Neutrophil (primary cell): ENCODE measurements at regions not wholly inside any gene's neighbourhood (a gene's known extent, or its start where the extent isn't known, plus 50 kb on each side); places are given as distances from the start of the nearest gene placed in this dataset.

ENCODE experiments used
- H3K27ac ChIP-seq: fragments of 200-600 bp; sonication (generic); 2 replicates; pipeline ENCODE4 v1.5.1; 2016; ENCODE audit warnings: mild to moderate bottlenecking, moderate library complexity
- H3K27me3 ChIP-seq: fragments of 200-600 bp; sonication (generic); 2 replicates; pipeline ENCODE4 v1.6.0; 2016; ENCODE audit warnings: mild to moderate bottlenecking
- H3K36me3 ChIP-seq: fragments of 200-600 bp; sonication (generic); 2 replicates; pipeline ENCODE4 v1.5.1; 2017
- H3K4me1 ChIP-seq, 2 experiments: fragments of 200-600 bp in 1 of 2; sonication (generic) in 1 of 2; 1 replicate in 1 of 2; 2 replicates in 1 of 2; pipeline versions ENCODE4 v1.5.1 to v1.6.1; 2013 to 2016; ENCODE audit warnings: low read depth in 1 of 2, low read length in 1 of 2, mild to moderate bottlenecking in 1 of 2, moderate library complexity in 1 of 2; ENCODE audit not compliant: control insufficient read depth in 1 of 2, insufficient read depth in 1 of 2
- H3K4me3 ChIP-seq, 2 experiments: fragments of 200-600 bp in 1 of 2; sonication (generic) in 1 of 2; 1 replicate in 1 of 2; 2 replicates in 1 of 2; pipeline ENCODE4 v1.5.1; 2013 to 2016; ENCODE audit warnings: low read depth in 1 of 2, low read length in 1 of 2, mild to moderate bottlenecking in 1 of 2, moderate library complexity in 1 of 2
- H3K9me3 ChIP-seq: fragments of 200-600 bp; sonication (generic); 2 replicates; pipeline ENCODE4 v1.5.1; 2016
- TF ChIP-seq, protein P1 (sequence below): fragments of 200-600 bp; sonication (generic); IDR thresholded peaks from 2 replicates; pipeline ENCODE4 v1.5.1; 2016; ENCODE audit warnings: antibody characterized with exemption

GRCh38 chr18:40930211-40930882 is 1024.7 kb upstream of the PIK3C3 start:
- Histone ChIP-seq H3K36me3 (no peaks in the 10 kb centered on the region), H3K27ac (no peak overlapping the region), H3K9me3 (no peaks in the 10 kb centered on the region), H3K27me3 (no peaks in the 10 kb centered on the region), H3K4me3 (no peak overlapping the region), H3K4me1 (no peaks in the 10 kb centered on the region)
- TF ChIP-seq, protein P1, sequence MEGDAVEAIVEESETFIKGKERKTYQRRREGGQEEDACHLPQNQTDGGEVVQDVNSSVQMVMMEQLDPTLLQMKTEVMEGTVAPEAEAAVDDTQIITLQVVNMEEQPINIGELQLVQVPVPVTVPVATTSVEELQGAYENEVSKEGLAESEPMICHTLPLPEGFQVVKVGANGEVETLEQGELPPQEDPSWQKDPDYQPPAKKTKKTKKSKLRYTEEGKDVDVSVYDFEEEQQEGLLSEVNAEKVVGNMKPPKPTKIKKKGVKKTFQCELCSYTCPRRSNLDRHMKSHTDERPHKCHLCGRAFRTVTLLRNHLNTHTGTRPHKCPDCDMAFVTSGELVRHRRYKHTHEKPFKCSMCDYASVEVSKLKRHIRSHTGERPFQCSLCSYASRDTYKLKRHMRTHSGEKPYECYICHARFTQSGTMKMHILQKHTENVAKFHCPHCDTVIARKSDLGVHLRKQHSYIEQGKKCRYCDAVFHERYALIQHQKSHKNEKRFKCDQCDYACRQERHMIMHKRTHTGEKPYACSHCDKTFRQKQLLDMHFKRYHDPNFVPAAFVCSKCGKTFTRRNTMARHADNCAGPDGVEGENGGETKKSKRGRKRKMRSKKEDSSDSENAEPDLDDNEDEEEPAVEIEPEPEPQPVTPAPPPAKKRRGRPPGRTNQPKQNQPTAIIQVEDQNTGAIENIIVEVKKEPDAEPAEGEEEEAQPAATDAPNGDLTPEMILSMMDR = no peak

DNA sequence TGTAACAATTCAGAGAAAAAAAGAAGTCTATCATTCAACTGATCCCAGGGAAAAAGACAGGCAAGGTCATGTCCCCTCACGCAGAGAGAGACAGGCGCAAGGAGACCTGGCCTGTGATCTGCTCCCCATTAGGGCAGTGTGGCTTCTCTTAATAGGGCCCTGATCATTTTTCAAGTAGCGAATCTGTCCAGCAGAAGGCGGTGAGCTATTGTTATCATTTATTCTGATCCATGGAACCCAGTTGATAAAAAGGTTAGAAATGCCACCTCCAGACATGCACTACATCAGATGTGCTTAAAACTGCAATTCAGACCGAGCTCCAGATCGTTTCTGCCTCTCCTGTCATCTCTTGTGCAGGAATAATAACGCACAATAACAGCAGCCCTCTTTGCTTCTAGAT is 1025.6 kb upstream of the PIK3C3 start:
- Histone ChIP-seq H3K27me3 (no peaks in the 10 kb centered on the region), H3K4me1 (no peaks in the 10 kb centered on the region), H3K36me3 (no peaks in the 10 kb centered on the region), H3K9me3 (no peaks in the 10 kb centered on the region), H3K27ac (no peak overlapping the region), H3K4me3 (no peak overlapping the region)
- TF ChIP-seq, protein P1 = no peak

DNA sequence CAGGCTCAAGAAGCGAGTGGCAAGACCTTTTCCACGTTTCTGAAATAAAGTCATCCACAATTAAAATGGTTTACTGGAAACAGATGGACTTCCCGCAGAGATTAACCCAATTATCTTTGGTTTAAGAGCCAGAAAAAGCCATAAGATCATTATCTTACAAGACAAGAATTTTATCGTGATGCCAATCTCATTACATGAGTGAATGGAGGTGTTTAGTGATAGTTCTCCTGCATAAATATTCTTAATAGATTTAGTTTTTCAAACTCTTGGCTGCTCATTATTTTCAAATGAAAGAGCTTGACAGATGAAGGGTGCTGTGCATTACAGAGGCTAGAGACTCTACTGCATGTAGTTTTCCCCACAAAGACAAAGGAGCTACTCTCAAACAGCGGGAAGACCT is 1028.4 kb upstream of the PIK3C3 start:
- Histone ChIP-seq H3K9me3 (no peaks in the 10 kb centered on the region), H3K27ac (no peak overlapping the region), H3K36me3 (no peaks in the 10 kb centered on the region), H3K4me3 (no peak overlapping the region), H3K4me1 (no peaks in the 10 kb centered on the region), H3K27me3 (no peaks in the 10 kb centered on the region)
- TF ChIP-seq, protein P1 = no peak

- TF ChIP-seq, protein P1 = no peak
- H3K27ac ChIP-seq = no peak overlapping the region
- H3K36me3 ChIP-seq = no peaks in the 10 kb centered on the region
- H3K9me3 ChIP-seq = no peaks in the 10 kb centered on the region
- H3K4me3 ChIP-seq = no peak overlapping the region
- no peaks in the 10 kb centered on the region for H3K27me3 ChIP-seq
- H3K4me1 ChIP-seq = no peaks in the 10 kb centered on the region
Measured at GRCh38 chr18:40925071-40925541, 1029.9 kb upstream of the PIK3C3 start.

DNA sequence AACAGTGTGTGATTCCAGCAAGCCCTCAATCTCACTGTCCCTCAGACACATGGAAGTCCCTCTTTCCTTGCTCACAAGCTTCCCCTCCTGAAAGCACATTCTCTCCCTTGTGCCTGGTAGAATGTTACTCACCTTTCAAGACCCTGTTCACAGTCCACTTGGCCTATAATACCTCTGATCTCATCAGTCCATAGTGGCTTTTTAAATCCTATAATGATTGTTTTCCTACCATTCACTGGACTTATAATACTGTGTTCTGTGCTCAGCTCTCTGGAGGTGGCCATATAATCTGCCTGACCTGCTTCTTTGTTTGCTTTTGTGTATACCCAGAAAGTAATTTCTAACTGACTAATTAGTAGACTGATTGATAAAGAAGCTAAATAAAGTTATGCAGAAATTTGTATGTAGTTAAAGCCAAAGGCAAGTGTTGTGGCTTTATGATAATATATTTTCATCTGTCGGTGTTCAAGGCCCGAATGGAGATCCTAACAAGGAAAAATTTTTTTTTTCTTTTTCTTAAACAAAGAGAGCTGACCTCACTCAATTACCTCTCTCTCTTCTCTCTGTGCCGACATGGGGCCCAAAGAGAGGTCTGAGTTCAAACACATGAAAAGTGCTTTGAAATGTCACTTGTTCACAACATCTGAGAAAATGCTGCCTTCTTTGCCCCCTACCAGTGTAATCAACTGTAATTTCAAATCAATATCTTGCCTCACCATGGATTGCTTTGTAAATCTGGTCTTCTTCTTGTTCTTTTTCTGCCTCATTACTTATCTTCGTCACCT is 1033.0 kb upstream of the PIK3C3 start:
- no peaks in the 10 kb centered on the region for H3K9me3 ChIP-seq
- H3K27me3 ChIP-seq = no peaks in the 10 kb centered on the region
- no peak overlapping the region for H3K27ac ChIP-seq
- no peaks in the 10 kb centered on the region for H3K4me1 ChIP-seq
- no peaks in the 10 kb centered on the region for H3K36me3 ChIP-seq
- TF ChIP-seq, protein P1 = no peak
- no peak overlapping the region for H3K4me3 ChIP-seq
